SK-N-SH (cell line): ENCODE measurements at regions not wholly inside any gene's neighbourhood (a gene's known extent, or its start where the extent isn't known, plus 50 kb on each side); places are given as distances from the start of the nearest gene placed in this dataset.

Experiments used
- ELF1 ChIP-seq: IDR thresholded peaks from 2 replicates; pipeline ENCODE4 v1.4.0; 2012
- FOXM1 ChIP-seq: IDR thresholded peaks from 2 replicates; pipeline ENCODE4 v1.4.0; 2012; ENCODE audit warnings: low read depth, mild to moderate bottlenecking
- GABPA ChIP-seq: IDR thresholded peaks from 2 replicates; pipeline ENCODE4 v1.4.0; 2012; ENCODE audit warnings: low read depth, mild to moderate bottlenecking
- JUND ChIP-seq: IDR thresholded peaks from 2 replicates; pipeline ENCODE4 v1.4.0; 2012
- MEF2A ChIP-seq: IDR thresholded peaks from 2 replicates; pipeline ENCODE4 v1.4.0; 2012; ENCODE audit warnings: low read depth, borderline replicate concordance
- POLR2AphosphoS5 ChIP-seq: IDR thresholded peaks from 2 replicates; pipeline ENCODE4 v1.6.1; 2012; ENCODE audit warnings: low read depth, low read length
- RCOR1 ChIP-seq: fragments of 150-350 bp; IDR thresholded peaks from 2 replicates; pipeline ENCODE4 v1.6.1; 2017; ENCODE audit warnings: antibody characterized with exemption, low read length
- SIN3A ChIP-seq: IDR thresholded peaks from 2 replicates; pipeline ENCODE4 v1.6.1; 2012; ENCODE audit warnings: low read depth, mild to moderate bottlenecking, low read length, moderate library complexity, borderline replicate concordance
- TAF1 ChIP-seq: IDR thresholded peaks from 2 replicates; pipeline ENCODE4 v1.6.1; 2012; ENCODE audit warnings: low read depth, mild to moderate bottlenecking, low read length, moderate library complexity, borderline replicate concordance
- TF ChIP-seq, protein P1 (sequence below): fragments of 200-600 bp; sonication (generic); IDR thresholded peaks from 2 replicates; pipeline ENCODE4 v1.6.1; 2017; ENCODE audit warnings: antibody characterized with exemption, mild to moderate bottlenecking, moderate library complexity
- TF ChIP-seq, protein P2 (sequence below): fragments of 150-350 bp; IDR thresholded peaks from 2 replicates; pipeline ENCODE4 v1.6.1; 2017; ENCODE audit warnings: antibody characterized with exemption, low read length, low read depth, borderline replicate concordance
- TF ChIP-seq, protein P3 (sequence below): IDR thresholded peaks from 2 replicates; pipeline ENCODE4 v1.4.0; 2012; ENCODE audit warnings: low read depth, borderline replicate concordance
- TF ChIP-seq, protein P4 (sequence below): IDR thresholded peaks from 2 replicates; pipeline ENCODE4 v1.6.1; 2012; ENCODE audit warnings: mild to moderate bottlenecking, low read depth, low read length, moderate library complexity

DNA sequence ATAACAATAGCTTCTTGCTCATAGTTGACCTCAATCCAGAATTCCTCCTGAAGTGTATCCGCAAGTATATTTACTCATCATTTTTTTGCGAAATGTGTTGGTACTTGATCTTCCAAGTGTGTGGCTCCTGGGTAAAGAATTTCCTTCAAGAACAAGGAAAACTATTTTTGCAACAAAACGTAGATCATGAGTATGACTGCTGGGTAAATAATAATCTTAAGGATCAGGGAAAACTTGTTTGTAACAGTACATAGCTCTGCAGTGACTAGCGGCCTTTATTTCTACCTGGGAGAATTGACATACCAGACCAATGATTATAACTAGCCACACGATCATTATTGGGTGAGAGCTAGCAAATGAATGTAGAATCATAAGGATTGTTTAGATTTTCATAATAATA, 1311.7 kb downstream of the ARAP2 start:
- TF ChIP-seq, protein P1, sequence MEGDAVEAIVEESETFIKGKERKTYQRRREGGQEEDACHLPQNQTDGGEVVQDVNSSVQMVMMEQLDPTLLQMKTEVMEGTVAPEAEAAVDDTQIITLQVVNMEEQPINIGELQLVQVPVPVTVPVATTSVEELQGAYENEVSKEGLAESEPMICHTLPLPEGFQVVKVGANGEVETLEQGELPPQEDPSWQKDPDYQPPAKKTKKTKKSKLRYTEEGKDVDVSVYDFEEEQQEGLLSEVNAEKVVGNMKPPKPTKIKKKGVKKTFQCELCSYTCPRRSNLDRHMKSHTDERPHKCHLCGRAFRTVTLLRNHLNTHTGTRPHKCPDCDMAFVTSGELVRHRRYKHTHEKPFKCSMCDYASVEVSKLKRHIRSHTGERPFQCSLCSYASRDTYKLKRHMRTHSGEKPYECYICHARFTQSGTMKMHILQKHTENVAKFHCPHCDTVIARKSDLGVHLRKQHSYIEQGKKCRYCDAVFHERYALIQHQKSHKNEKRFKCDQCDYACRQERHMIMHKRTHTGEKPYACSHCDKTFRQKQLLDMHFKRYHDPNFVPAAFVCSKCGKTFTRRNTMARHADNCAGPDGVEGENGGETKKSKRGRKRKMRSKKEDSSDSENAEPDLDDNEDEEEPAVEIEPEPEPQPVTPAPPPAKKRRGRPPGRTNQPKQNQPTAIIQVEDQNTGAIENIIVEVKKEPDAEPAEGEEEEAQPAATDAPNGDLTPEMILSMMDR = no peak
- TF ChIP-seq, protein P2, sequence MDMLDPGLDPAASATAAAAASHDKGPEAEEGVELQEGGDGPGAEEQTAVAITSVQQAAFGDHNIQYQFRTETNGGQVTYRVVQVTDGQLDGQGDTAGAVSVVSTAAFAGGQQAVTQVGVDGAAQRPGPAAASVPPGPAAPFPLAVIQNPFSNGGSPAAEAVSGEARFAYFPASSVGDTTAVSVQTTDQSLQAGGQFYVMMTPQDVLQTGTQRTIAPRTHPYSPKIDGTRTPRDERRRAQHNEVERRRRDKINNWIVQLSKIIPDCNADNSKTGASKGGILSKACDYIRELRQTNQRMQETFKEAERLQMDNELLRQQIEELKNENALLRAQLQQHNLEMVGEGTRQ = no peak
- TF ChIP-seq RCOR1 = no peak
- TF ChIP-seq MEF2A = no peak
- no peak for TF ChIP-seq GABPA
- TF ChIP-seq, protein P3, sequence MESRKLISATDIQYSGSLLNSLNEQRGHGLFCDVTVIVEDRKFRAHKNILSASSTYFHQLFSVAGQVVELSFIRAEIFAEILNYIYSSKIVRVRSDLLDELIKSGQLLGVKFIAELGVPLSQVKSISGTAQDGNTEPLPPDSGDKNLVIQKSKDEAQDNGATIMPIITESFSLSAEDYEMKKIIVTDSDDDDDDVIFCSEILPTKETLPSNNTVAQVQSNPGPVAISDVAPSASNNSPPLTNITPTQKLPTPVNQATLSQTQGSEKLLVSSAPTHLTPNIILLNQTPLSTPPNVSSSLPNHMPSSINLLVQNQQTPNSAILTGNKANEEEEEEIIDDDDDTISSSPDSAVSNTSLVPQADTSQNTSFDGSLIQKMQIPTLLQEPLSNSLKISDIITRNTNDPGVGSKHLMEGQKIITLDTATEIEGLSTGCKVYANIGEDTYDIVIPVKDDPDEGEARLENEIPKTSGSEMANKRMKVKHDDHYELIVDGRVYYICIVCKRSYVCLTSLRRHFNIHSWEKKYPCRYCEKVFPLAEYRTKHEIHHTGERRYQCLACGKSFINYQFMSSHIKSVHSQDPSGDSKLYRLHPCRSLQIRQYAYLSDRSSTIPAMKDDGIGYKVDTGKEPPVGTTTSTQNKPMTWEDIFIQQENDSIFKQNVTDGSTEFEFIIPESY = no peak
- no peak for TF ChIP-seq POLR2AphosphoS5
- no peak for TF ChIP-seq TAF1
- TF ChIP-seq FOXM1 = no peak
- TF ChIP-seq, protein P4, sequence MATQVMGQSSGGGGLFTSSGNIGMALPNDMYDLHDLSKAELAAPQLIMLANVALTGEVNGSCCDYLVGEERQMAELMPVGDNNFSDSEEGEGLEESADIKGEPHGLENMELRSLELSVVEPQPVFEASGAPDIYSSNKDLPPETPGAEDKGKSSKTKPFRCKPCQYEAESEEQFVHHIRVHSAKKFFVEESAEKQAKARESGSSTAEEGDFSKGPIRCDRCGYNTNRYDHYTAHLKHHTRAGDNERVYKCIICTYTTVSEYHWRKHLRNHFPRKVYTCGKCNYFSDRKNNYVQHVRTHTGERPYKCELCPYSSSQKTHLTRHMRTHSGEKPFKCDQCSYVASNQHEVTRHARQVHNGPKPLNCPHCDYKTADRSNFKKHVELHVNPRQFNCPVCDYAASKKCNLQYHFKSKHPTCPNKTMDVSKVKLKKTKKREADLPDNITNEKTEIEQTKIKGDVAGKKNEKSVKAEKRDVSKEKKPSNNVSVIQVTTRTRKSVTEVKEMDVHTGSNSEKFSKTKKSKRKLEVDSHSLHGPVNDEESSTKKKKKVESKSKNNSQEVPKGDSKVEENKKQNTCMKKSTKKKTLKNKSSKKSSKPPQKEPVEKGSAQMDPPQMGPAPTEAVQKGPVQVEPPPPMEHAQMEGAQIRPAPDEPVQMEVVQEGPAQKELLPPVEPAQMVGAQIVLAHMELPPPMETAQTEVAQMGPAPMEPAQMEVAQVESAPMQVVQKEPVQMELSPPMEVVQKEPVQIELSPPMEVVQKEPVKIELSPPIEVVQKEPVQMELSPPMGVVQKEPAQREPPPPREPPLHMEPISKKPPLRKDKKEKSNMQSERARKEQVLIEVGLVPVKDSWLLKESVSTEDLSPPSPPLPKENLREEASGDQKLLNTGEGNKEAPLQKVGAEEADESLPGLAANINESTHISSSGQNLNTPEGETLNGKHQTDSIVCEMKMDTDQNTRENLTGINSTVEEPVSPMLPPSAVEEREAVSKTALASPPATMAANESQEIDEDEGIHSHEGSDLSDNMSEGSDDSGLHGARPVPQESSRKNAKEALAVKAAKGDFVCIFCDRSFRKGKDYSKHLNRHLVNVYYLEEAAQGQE = no peak
- TF ChIP-seq ELF1 = no peak
- TF ChIP-seq JUND = no peak
- no peak for TF ChIP-seq SIN3A
